DMS53 treated with DMSO at 0.1 percent for 48 hours (cell line): ENCODE measurements at regions not wholly inside any gene's neighbourhood (a gene's known extent, or its start where the extent isn't known, plus 50 kb on each side); places are given as distances from the start of the nearest gene placed in this dataset.

ENCODE experiments used
- DNase-seq: peaks from one replicate; lab custom pipeline; 2025; ENCODE audit not compliant: unreplicated experiment; lab: John Stamatoyannopoulos, UW

- no peak for DNase-seq
Measured at GRCh38 chr1:185515696-185516095, 198.7 kb upstream of the IVNS1ABP start.

- DNase-seq: no peak
Measured at GRCh38 chr1:185514311-185514710, 197.3 kb upstream of the IVNS1ABP start.

DNA sequence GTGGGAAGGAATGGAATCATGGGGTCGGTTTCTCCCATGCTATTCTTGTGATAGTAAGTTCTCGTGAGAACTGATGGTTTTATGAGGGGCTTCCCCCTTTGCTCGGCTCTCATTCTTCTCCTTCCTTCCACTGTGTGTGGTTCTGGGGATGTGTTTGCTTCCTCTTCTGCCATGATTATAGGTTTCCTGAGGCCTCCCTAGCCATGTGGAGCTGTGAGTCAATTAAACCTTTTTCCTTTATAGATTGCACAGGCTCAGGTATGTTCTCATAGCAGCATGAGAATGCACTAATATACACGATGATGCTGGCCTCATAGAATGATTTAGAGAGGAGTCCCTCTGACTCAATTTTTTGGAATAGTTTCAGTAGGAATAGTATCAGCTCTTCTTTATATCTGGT lies 195.4 kb upstream of the IVNS1ABP start:
- DNase-seq: no peak

- no peak for DNase-seq
Measured at GRCh38 chr1:185501099-185501498, 184.1 kb upstream of the IVNS1ABP start.

GRCh38 chr1:185500001-185500626 lies 183.1 kb upstream of the IVNS1ABP start:
- no peak for DNase-seq

- no peak for DNase-seq
Measured at GRCh38 chr1:185498207-185498606, 181.2 kb upstream of the IVNS1ABP start.

DNA sequence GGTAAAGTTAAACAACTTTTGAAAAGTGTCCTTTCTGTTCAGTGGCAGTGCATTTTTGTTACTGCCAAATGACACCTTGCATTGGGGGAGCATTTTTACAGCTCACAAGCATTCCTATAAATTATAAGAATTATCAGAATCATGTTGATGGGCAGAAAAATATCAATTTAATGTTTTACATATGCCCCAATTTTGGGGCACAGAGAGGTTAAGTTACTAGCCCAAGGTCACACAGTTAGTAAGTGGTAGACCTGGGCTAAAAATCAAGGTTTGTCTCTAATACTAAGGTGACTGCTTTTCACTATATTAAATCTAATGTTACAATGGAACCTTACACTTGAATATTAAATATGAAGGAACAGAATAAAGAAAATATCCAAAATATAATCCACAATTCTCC lies 180.1 kb upstream of the IVNS1ABP start:
- no peak for DNase-seq

DNA sequence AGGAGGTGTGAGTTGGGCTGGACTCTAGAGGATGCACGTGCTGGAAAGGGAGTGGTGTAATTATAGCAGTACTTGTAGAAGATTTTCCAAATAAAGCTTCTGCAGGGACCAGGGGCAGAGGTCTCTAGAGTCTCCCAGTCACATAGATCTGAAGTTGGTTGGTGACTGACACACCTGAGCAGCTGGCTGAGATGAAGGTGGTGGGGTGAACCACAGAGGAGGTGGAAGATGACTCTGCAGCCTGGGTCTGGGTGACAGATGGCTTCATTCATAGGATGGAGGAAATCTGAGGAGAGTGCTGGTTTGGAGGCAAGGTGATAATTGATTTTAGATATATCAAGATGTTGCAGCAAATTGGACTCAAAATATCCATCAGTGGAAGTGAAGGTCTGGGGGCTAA lies 178.9 kb upstream of the IVNS1ABP start:
- no peak for DNase-seq

GRCh38 chr1:185495007-185495406 lies 178.0 kb upstream of the IVNS1ABP start:
- no peak for DNase-seq

DNA sequence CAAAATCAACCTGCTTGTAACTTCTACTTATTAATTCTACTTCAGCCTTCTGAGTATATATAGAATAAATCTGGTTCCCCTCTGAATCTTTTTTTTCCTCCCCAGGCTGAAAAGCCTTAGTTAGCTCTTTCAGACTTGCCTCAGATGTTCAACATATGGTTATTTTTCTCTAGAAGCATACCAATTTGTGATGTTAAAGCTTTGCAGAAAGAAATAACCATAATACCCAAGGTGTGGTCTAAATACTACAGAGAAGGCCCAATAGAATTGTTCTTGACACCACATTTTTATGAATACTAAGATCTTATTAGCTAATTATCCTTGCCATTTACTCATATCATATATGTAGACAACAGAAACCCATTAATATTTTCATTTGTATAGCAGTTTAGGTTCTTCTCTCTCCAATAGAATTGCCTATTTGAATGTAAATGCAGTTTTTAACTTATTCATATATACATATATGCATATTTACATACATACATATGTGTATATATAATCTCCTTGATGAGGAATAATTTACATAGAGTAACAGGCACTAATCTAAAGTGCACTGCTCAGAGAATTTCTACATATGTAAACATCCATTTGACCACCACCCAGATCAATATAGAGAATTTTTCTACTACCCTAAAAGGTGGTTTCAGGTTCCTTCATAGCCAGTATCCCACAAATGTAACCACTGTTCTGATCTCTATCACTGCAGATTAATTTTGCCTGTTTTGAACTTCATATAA lies 175.2 kb upstream of the IVNS1ABP start:
- DNase-seq: no peak

GRCh38 chr1:185491604-185492003 lies 174.6 kb upstream of the IVNS1ABP start:
- no peak for DNase-seq

- DNase-seq: no peak
Measured at GRCh38 chr1:185490924-185491323, 173.9 kb upstream of the IVNS1ABP start.

DNA sequence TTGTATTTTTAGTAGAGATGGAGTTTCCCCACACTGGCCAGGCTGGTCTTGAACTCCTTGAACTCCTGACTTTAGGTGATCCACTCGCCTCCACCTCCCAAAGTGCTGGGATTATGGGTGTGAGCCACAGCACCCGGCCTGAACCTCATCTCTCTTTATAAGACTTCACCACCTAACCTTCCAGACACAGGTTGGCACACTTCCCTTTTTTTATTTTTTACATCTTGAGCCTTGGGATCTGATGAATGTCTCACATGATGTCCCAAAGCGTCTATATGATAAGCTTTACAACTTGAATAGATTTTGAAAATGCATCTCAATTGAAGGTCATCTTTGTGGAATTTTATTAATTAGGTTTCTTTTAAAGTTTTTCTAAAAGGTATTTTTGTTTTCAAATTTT lies 172.4 kb upstream of the IVNS1ABP start:
- no peak for DNase-seq

DNA sequence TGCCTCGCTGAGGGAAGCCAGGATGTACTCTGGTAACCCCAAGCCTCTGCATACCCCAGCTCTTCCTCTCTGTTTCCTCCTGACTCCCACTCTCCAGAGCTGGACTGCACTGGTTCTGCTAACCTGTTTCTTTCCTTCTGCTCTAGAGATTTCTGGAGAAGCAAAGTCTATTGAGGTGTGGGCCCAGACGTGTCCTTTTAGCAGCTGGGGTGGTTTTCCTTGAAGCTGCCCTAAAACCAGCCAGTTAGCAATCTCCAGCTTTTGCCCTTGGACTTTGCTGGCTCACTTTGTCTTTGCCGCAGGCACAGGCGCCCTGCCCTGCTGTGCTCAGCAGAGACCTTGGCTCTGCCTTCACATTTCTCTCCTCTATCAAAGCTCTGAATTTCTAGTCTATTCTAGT lies 171.8 kb upstream of the IVNS1ABP start:
- DNase-seq: no peak

GRCh38 chr1:185487936-185488335 lies 170.9 kb upstream of the IVNS1ABP start:
- no peak for DNase-seq

DNA sequence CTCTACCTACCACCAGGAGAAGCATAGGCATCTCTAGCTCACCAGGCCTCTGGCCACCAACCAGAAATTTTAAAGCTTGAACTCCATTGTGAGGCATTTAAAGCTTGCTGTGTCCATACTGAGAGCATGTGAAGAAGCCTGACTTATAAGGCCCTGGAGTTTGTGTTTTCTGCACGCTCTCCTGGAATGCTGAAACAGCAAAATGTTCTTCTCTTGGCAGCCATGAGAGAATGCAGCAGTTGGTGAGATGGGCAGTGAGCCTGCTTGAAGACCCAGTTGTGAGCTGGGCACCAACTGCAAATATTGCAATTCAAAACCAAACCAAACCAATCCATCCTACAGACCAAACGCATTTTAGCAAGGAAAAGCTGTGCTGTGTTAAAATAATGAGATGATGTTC lies 170.0 kb upstream of the IVNS1ABP start:
- DNase-seq: no peak

DNA sequence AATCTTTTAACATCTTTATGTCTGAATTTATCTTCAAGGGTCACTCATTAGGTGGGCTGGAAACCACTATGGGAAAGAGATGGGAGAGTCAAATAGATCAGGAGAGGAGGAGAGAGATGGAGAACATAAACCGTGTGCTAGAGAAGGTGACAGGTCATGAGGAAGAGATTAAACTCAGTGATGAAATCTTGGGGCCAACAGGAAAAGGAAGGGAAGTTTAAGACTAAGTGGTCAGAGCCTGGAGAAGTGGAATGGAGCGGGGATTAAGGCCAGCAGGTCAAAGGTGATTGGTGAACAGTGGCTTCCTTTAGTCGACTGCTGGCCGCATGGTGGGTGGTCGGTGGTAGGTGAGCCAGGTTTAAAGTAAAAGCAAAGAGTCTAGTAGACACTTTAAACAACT lies 169.3 kb upstream of the IVNS1ABP start:
- no peak for DNase-seq

GRCh38 chr1:185483664-185484450 lies 166.8 kb upstream of the IVNS1ABP start:
- DNase-seq: peak; percentile 91

DNA sequence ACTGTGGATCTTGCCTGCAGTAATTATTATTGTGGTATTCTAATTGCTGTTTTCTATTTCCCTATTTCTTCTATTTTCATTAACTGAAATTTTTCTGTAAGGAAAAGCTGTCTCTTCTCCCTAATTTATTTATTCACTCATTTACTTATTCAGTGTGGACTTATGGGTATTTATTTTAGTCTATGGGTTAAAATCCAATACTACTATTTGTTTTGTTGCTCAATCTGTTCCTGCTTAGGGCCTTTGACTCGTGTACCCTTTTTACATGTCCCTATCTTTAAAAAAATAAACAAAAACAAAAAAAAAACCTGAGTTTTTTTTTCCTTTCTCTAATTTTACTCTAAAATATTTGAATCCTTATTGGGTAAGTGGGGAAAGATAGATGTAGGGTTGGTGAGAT lies 166.2 kb upstream of the IVNS1ABP start:
- DNase-seq: no peak

- DNase-seq: no peak
Measured at GRCh38 chr1:185480545-185480944, 163.5 kb upstream of the IVNS1ABP start.

GRCh38 chr1:185479796-185480195 lies 162.8 kb upstream of the IVNS1ABP start:
- DNase-seq: no peak

DNA sequence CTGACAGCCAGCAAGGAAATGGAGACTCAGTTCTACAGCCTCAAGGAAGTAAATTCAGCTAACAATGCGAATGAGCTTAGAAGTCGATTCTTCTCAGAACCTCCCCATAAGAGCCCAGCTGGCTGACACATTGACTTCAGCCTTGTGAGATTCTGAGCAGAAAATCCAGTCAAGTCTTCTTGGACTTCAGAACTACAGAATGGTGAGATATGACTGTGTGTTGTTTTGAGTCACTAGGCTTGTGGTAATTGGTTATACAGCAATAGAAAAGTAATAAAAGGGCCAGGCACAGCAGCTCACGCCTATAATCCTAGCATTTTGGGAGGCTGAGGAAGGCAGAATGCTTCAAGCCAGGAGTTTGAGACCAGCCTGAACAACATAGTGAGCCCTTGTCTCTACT lies 161.8 kb upstream of the IVNS1ABP start:
- no peak for DNase-seq
